Stimulated activated naive CD8-positive, alpha-beta T cell treated with anti-CD3 and anti-CD28 coated beads, Interleukin-15, Interleukin-2, amounts not matched to agents 100 ng/mL and 50 ng/mL, for 24 hours (primary cell): ENCODE measurements at regions not wholly inside any gene's neighbourhood (a gene's known extent, or its start where the extent isn't known, plus 50 kb on each side); places are given as distances from the start of the nearest gene placed in this dataset.
"Not testable (repeated sequence)": the region's sequence is repeated elsewhere in the genome, so short reads cannot be mapped to it uniquely, and the experiment has no call there.

ENCODE experiments used
- H3K27ac Mint-ChIP-seq: one replicate; pipeline ENCODE4 v1.8.0; 2021; ENCODE audit warnings: mild to moderate bottlenecking, mixed read lengths
- H3K27me3 Mint-ChIP-seq: one replicate; pipeline ENCODE4 v1.8.0; 2021; ENCODE audit warnings: mixed read lengths
- H3K36me3 Mint-ChIP-seq: one replicate; pipeline ENCODE4 v1.8.0; 2021; ENCODE audit warnings: low read depth, mixed read lengths
- H3K4me1 Mint-ChIP-seq: one replicate; pipeline ENCODE4 v1.8.0; 2021; ENCODE audit warnings: low read depth, mixed read lengths
- H3K4me3 Mint-ChIP-seq: one replicate; pipeline ENCODE4 v1.8.0; 2021; ENCODE audit warnings: mild to moderate bottlenecking, mixed read lengths
- H3K9me3 Mint-ChIP-seq: one replicate; pipeline ENCODE4 v1.8.0; 2021; ENCODE audit warnings: mixed read lengths

DNA sequence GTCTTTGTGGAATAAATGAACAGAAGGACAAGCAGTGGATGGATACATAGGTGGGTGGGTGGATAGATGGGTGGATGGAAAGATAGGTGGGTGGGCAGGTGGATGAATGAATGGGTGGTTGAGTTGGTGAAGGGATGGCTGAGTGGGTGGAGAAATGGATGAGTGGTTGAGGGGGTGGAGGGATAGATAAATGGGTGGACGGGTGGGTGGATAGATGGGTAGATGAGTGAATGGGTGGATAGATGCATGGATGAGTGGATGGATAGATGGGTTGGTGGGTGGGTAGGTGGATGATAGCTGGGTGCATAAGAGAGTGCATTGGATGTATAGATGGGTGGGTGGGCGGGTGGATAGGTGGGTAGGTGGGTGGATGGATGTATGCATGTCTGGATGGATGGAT is 63.5 kb downstream of the UNC93B1 start:
- not testable (repeated sequence) for H3K4me1 Mint-ChIP-seq, H3K27ac Mint-ChIP-seq, H3K9me3 Mint-ChIP-seq, H3K27me3 Mint-ChIP-seq, H3K36me3 Mint-ChIP-seq, H3K4me3 Mint-ChIP-seq

- H3K36me3 Mint-ChIP-seq, H3K4me1 Mint-ChIP-seq, H3K27me3 Mint-ChIP-seq, H3K4me3 Mint-ChIP-seq, H3K27ac Mint-ChIP-seq, H3K9me3 Mint-ChIP-seq: not testable (repeated sequence)
Observed at GRCh38 chr11:67938964-67939363, 64.9 kb downstream of the UNC93B1 start.

DNA sequence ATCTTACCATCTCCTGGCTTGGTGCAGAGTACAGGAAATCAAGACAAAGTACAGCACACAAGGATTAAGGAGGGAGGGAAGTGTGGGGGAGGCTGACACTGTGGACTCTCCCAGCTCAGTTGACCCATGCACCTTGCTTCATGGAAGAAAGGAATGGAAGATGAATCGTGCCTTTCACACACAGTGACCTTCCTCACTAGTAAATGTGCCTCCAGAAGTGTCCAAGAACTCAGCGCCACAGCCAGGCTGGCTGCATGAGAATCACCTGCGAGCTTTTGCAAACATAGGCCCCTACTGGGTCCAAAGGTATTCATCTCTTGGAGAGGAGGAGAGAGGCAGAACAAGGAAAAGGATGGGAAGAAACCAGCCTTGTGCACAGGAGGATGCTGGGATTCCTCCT is 65.5 kb downstream of the UNC93B1 start:
- not testable (repeated sequence) for H3K4me3 Mint-ChIP-seq, H3K27ac Mint-ChIP-seq, H3K9me3 Mint-ChIP-seq, H3K36me3 Mint-ChIP-seq, H3K4me1 Mint-ChIP-seq
- peaks cover 12% of the 10 kb centered on the region for H3K27me3 Mint-ChIP-seq

GRCh38 chr11:67923565-67923964 is 80.3 kb downstream of the UNC93B1 start:
- H3K4me3 Mint-ChIP-seq, H3K27ac Mint-ChIP-seq, H3K27me3 Mint-ChIP-seq: not testable (repeated sequence)

DNA sequence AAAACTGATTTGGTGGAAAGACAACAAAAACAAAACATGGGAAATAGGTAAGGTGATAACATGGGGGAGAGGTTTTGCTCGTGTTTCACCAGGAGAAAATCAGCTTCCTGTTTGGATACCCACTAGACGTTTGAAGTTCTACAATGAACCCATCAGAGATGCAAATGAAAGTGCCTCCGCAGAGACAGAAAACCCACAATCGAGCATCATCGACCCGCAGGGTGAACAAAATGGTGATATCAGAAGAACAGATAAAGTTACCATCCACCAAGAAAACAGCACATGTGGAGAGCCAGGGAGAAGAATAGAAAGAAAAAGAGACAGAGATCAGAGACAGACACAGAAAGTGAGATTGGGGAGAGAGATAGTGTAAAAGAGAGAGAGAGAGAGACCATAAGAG is 83.4 kb downstream of the UNC93B1 start:
- H3K27me3 Mint-ChIP-seq, H3K36me3 Mint-ChIP-seq, H3K9me3 Mint-ChIP-seq: not testable (repeated sequence)
- peak overlapping the region; percentile 82 for H3K27ac Mint-ChIP-seq
- H3K4me3 Mint-ChIP-seq, result peak overlapping the region; percentile 62
- peaks cover 16% of the 10 kb centered on the region for H3K4me1 Mint-ChIP-seq

More at GRCh38 chr11:67923565-67923964, 80.3 kb downstream of the UNC93B1 start:
- peaks cover 16% of the 10 kb centered on the region for H3K4me1 Mint-ChIP-seq
- H3K9me3 Mint-ChIP-seq, H3K36me3 Mint-ChIP-seq: not testable (repeated sequence)

GRCh38 chr11:67912184-67912583 is 91.7 kb downstream of the UNC93B1 start:
- peaks cover 18% of the 10 kb centered on the region for H3K9me3 Mint-ChIP-seq
- peaks cover 13% of the 10 kb centered on the region for H3K27me3 Mint-ChIP-seq
- H3K4me3 Mint-ChIP-seq, H3K27ac Mint-ChIP-seq, H3K36me3 Mint-ChIP-seq, H3K4me1 Mint-ChIP-seq: not testable (repeated sequence)

GRCh38 chr11:67911211-67911610 is 92.7 kb downstream of the UNC93B1 start:
- H3K27me3 Mint-ChIP-seq, result peaks cover 13% of the 10 kb centered on the region
- H3K9me3 Mint-ChIP-seq, result peaks cover 18% of the 10 kb centered on the region
- H3K36me3 Mint-ChIP-seq, H3K4me1 Mint-ChIP-seq, H3K4me3 Mint-ChIP-seq, H3K27ac Mint-ChIP-seq: not testable (repeated sequence)

DNA sequence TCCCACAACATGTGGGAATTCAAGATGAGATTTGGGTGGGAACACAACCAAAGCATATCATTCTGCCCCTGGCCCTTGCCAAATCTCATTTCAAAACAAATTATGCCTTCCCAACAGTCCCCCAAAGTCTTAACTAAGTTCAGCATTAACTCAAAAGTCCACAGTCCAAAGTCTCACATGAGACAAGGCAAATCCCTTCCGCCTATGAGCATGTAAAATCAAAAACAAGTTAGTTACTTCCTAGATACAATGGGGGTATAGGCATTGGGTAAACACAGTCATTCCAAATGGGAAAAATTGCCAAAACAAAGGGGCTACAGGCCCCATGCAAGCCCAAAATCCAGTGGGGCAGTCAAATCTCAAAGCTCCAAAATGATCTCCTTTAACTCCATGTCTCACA is 93.1 kb downstream of the UNC93B1 start:
- Mint-ChIP-seq H3K27me3 (peaks cover 13% of the 10 kb centered on the region), H3K9me3 (peaks cover 18% of the 10 kb centered on the region)
- H3K4me3 Mint-ChIP-seq, H3K36me3 Mint-ChIP-seq, H3K4me1 Mint-ChIP-seq, H3K27ac Mint-ChIP-seq: not testable (repeated sequence)

- H3K36me3 Mint-ChIP-seq, H3K4me3 Mint-ChIP-seq, H3K9me3 Mint-ChIP-seq, H3K27me3 Mint-ChIP-seq, H3K4me1 Mint-ChIP-seq, H3K27ac Mint-ChIP-seq: not testable (repeated sequence)
Observed at GRCh38 chr11:67906969-67907368, 96.9 kb downstream of the UNC93B1 start.

DNA sequence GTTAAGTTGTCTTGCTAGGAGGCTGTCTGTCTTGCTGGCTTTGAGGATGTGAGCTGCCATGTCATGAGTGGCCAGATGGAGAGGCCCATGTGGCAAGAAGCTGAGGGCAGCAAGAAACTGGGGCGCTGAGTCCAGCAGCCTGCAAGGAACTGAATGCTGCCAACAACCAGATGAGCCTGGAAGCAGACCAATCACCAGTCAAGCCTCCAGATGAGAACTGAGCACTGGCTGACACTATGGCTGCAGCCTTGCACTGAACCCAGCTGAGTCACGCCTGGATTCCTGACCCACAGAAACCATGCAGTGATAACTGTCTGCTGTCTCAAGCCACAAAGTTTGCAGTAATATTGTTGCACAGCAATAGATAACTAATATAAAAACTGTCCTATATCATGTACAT is 104.4 kb downstream of the UNC93B1 start:
- not testable (repeated sequence) for H3K9me3 Mint-ChIP-seq, H3K36me3 Mint-ChIP-seq, H3K27me3 Mint-ChIP-seq, H3K4me1 Mint-ChIP-seq, H3K4me3 Mint-ChIP-seq, H3K27ac Mint-ChIP-seq

- H3K27ac Mint-ChIP-seq, H3K9me3 Mint-ChIP-seq, H3K27me3 Mint-ChIP-seq, H3K36me3 Mint-ChIP-seq, H3K4me3 Mint-ChIP-seq, H3K4me1 Mint-ChIP-seq: not testable (repeated sequence)
Observed at GRCh38 chr11:67893487-67893886, 110.4 kb downstream of the UNC93B1 start.

- not testable (repeated sequence) for H3K9me3 Mint-ChIP-seq, H3K36me3 Mint-ChIP-seq, H3K4me3 Mint-ChIP-seq, H3K27ac Mint-ChIP-seq, H3K4me1 Mint-ChIP-seq
- H3K27me3 Mint-ChIP-seq, result peaks cover 17% of the 10 kb centered on the region
Observed at GRCh38 chr11:67889646-67890045, 114.3 kb downstream of the UNC93B1 start.

GRCh38 chr11:67888056-67888455 is 115.8 kb downstream of the UNC93B1 start:
- H3K27ac Mint-ChIP-seq, H3K4me1 Mint-ChIP-seq, H3K36me3 Mint-ChIP-seq, H3K9me3 Mint-ChIP-seq, H3K4me3 Mint-ChIP-seq: not testable (repeated sequence)
- peaks cover 24% of the 10 kb centered on the region for H3K27me3 Mint-ChIP-seq

GRCh38 chr11:67886672-67887071 is 117.2 kb downstream of the UNC93B1 start:
- not testable (repeated sequence) for H3K4me3 Mint-ChIP-seq, H3K27ac Mint-ChIP-seq, H3K4me1 Mint-ChIP-seq, H3K36me3 Mint-ChIP-seq, H3K9me3 Mint-ChIP-seq
- H3K27me3 Mint-ChIP-seq, result peaks cover 26% of the 10 kb centered on the region

- peaks cover 26% of the 10 kb centered on the region for H3K27me3 Mint-ChIP-seq
- H3K36me3 Mint-ChIP-seq, H3K27ac Mint-ChIP-seq, H3K4me3 Mint-ChIP-seq, H3K4me1 Mint-ChIP-seq, H3K9me3 Mint-ChIP-seq: not testable (repeated sequence)
Observed at GRCh38 chr11:67886207-67886606, 117.7 kb downstream of the UNC93B1 start.

- H3K4me1 Mint-ChIP-seq, H3K36me3 Mint-ChIP-seq, H3K4me3 Mint-ChIP-seq, H3K27ac Mint-ChIP-seq, H3K9me3 Mint-ChIP-seq: not testable (repeated sequence)
- H3K27me3 Mint-ChIP-seq, result peaks cover 24% of the 10 kb centered on the region
Observed at GRCh38 chr11:67885574-67885973, 118.3 kb downstream of the UNC93B1 start.
